GM03348 (cell line): ENCODE measurements at regions not wholly inside any gene's neighbourhood (a gene's known extent, or its start where the extent isn't known, plus 50 kb on each side); places are given as distances from the start of the nearest gene placed in this dataset.
"Not testable (repeated sequence)": the region's sequence is repeated elsewhere in the genome, so short reads cannot be mapped to it uniquely, and the experiment has no call there.

Experiments
- DNase-seq: peaks from one replicate; pipeline ENCODE4 v3.0.0; 2012; ENCODE audit warnings: low spot score

DNA sequence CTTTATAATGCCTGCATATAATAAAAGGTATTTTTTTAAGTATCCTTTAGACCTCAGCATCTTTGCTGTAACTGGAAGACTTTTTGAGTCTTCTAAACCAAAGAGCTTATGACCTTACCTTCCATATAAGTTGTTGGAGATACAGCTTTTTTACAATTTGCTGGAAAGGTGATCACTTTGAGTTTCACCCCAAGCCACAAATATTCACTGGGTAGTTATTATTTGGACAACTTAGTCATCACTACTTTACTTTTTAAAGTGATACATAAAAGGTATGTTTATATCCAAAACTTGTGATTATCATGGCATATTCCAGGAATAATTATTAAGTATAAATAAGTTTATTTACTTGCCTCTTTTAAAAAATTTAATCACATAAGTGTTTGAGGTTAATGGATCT is 246.7 kb upstream of the NRIP1 start:
- DNase-seq = no peak

DNA sequence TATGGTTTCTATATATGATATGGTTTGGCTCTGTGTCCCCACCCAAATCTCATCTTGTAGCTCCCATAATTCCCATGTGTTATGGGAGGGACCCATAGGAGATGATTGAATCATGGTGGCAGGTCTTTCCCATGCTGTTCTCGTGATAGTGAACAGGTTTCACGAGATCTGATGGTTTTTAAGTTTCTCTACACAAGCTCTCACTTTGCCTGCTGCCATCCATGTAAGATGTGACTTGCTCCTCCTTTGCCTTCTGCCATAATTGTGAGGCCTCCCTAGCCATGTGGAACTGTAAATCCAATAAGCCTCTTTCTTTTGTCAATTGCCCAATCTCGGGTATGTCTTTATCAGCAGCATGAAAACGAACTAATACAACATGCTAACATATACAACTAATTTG is 252.2 kb upstream of the NRIP1 start:
- not testable (repeated sequence) for DNase-seq

DNA sequence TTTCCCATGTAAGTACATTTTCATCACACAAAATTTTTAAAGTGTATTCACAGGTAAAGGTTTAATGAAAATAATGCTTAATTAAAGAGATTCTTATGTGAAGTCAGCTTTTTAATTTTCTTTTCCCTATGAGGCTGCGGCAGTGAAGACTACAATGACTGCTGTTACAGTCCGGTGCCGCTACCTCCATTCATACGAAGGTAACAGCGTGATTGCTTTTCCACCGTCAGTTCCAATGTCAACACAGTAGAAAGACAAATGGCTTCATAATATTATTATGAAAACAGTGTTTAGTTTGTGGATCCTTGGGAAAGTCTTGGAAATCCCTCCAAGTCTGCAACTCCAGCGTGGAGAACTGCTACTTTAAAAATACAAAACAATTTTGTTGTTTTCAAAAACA is 254.9 kb upstream of the NRIP1 start:
- DNase-seq = no peak

DNA sequence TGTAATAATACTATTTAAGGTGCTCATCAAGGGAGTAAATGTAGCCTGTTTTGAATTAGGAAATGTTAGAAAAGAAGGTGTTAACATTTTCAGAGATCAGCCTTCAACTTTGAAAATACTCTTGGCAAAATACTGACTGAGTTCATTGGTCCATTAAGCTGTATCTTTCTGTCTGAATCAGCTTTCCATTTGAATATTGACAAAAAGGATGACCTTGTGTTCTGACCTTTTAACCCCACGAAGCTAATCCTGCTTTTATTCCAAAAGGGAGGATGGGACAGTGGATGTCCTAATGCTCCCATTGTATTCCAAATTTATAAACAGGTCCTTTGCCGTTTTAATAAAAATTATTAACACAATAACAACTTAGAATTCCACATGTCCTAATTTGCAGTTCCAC is 259.7 kb upstream of the NRIP1 start:
- DNase-seq = no peak

DNA sequence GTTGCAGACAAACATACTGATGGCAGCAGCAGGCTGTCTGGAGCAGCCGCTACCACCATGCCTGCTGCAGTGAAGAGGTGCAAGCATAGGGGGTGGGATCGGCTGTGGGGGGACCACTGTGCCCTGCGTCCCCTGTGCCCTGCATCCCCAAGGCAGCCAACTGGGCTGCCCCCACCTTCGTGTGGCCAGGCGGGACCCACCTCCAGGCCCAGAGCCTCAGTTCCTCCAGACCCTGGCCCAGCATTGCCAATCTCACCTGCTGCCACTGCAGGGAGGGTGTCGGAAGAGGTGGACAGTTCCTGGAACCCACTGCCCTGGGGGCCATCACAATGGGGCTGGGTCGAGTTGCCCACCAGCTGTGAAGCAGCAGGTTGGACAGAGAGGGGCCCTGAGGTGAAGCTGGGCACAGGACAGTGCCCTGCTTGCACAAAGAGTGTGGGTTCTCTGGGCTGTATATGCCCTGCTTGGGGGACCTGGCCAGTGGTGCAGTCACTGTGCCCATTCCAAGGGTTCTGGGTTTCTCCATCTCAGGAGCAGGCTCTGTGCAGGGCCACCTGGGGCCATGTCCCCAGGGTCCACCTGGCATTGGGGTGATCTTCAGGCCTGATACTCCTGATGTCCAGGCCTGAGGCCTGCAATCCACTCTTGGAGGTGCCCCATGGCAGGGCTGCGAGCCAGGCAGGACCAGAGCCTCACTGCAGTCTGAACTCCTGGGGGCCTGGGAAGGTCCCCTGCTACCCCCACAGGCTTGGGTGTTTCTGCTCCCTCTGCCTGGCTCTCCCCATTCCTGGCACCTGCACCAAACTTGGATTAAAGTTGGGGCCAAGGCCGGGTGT is 261.4 kb upstream of the NRIP1 start:
- DNase-seq = no peak

DNA sequence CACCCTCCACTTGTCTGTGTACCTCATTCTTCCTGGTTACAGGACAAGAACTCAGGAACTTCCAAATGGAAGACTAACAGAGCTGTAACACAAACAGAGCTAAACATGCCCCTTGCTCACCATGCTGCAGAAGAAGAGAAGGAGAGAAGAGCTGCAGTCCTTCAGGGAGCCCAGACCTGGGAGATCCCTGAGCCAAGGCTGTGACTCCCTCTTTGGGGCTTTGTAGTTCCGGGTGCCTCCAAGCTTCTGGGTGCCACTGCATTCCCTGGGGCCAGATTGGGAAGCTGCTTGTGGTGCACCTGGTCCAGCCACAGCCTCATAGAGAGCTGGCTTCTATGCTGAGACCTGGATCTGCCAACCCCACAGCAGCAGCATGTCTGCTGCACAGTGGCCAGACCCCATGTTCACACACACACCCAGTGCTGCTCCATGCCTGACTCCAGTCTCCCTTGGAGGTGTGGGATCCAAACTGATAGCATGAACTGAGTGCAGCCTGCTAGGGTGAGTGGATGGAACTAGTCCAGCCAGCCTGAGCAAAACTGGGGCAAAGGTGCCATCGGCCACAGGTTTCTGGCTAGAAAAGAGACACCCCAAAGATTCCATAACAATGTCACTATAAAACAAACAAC is 263.0 kb upstream of the NRIP1 start:
- no peak for DNase-seq

DNA sequence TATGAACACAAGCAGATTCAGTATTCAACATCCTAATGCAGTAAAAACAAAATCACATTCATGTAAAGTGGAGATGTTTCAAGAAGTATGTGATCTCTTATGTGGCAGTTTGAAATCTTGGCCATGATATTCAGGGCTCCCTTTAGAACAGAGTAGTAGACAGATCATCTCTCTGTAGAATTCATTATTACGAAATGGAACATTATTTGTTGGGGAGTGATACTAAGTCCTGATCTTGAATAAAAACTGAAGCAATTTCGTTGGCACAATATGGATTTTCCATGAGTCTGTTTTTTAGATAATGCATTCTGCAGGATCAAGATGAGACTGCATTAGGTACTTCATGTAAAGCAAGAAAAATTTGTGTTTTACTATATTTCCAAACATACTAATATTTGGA is 264.4 kb upstream of the NRIP1 start:
- no peak for DNase-seq

DNA sequence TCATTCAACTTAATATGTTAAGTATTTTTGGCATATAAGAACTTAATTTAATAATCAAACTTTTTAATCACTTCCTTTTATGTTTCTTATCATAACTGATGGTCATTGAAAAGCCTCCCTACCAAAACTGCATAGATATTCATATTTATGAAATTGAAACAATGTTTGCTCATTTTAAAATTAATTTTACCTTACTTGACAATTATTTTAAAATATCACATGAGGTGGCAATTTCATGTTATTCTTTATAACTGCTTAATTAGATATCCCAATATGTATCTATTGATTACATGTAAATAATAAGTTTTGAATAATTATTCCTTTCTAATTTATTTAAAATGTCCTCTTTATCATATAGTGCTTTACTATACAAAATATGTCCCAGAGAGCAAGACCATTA is 266.1 kb upstream of the NRIP1 start:
- no peak for DNase-seq

DNA sequence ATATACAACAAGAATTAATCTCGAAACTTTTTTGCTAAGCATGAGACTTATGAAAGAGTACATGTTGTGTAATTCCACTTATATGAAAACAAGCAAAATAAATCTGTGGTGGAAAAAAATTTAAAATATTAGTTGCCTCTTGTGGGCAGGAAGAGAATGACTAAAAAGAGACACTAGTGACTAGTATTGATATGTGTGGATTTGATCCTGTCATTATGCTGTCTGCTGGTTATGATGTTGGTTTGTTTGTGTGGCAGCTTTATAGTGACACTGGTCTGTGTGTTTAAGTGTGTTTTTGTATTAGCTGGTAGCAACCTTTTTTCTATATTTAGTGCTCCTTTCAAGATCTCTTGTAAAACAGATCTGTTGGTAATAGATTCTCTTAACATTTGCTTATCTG is 267.8 kb upstream of the NRIP1 start:
- no peak for DNase-seq

DNA sequence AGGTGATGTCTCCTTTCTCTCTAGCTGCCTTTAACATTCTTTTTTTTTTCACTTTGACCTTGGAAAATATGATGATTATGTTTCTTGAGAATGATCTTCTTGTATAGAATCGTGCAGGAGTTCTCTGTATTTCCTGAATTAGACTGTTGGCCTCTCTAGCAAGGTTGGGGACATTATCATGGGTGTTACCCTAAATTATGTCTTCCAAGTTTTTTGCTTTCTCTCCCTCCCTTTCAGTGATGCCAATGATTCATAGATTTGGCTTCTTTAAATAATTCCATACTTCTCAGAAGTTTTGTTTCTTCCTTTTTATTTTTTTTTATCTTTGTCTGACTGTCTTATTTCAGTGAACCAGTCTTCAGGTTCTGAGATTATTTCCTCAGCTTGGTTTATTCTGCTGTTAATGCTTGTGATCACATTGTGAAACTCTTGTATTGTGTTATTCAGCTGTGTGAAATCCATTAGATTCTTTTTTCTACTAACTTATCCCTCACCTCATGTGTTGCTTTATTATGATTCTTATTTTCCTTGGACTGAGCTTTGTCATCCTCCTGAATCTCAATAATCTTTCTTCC is 268.4 kb upstream of the NRIP1 start:
- no peak for DNase-seq

DNA sequence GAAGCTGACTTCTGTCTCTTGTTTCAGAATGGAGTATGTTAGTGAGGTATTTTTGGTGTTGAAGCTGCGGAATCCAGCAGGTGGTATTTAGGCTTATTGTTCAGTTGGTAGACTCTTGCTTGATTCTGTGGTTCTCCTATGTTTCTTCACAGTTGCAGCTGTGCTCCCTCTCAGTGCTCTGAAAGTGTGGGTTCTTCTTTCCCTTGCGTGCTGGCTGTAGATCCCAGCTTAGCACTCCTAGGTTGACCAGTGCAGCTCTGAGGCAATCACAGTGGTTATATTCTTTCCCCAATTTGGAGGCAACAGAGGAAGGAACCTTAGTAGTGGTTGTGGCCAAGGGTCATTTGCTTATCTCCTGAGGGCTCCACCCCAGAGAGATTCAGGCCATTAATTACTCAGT is 269.2 kb upstream of the NRIP1 start:
- DNase-seq = no peak

DNA sequence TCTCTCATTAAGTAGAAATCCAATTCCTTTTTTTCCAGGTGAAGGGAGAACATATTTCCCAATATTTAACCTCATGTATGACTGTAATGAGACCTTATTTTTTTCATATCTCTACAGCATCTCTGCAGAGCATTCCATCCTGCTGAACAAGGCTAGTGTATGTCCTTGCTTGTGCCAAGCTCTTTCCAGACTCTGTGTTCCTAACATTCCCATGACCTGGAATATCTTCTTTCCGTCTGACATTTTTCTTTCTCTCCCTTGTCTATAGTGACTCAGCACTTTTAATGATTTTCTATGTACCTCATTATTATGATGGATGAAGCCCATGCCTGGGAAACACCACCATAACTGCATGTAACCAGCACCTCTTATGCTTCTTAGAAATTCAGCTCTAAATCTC is 278.3 kb upstream of the NRIP1 start:
- no peak for DNase-seq

DNA sequence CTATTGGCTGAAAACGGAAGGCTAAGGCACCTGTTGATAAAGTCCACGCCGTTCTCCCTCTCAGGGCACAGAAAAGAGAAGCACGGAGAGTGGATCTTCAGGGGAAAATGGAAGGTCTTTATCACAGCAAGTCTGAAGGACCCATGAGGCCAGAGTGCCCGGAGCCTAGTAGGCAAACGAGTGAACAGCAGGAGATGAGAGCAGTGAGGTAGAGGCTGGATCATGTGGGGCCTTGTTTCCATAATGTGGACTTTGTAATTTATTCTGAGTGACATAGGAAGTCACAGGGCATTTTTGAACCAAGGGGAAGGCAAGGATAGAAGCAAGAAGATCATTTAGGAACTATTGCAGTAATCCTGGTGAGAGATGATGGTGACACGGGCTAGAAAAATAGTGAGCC is 287.2 kb upstream of the NRIP1 start:
- DNase-seq = no peak

DNA sequence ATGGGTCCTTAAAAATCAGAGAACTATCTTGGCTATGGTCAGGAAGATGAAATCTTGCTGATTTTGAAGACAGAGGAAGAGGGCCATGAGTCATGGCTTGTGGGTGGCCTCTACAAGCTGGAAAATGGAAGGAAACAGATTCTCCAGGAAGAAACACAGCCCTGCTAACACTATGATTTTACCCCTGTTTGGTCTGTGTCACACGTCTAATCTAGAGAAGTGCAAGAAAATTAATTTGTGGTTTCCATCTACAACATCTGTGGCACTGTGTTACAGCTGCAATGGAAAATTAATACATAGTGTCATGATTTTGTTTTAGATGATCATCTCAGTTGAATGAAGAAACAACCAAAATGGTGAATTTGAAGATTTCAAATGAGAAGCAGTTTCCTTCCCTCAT is 288.7 kb upstream of the NRIP1 start:
- DNase-seq = no peak

DNA sequence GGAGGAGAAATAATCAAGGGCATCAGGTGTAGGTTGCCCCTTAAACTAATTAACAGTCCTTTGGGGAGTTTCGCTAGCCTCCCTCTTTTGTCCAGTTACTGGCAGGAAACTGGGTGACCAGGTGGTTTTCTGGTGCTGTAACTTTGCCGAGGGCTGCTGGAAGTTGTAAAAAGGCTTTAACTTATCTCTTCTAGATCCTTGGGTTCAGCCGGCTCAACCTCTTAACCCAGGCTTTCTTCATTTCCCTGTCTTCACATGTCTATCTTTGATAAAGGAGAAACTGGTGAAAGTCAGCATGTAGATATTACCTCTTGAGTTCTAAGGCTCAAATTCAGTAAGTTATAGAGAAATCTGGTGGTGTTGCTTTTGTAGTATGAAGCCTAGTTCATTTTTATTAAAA is 289.7 kb upstream of the NRIP1 start:
- no peak for DNase-seq

DNA sequence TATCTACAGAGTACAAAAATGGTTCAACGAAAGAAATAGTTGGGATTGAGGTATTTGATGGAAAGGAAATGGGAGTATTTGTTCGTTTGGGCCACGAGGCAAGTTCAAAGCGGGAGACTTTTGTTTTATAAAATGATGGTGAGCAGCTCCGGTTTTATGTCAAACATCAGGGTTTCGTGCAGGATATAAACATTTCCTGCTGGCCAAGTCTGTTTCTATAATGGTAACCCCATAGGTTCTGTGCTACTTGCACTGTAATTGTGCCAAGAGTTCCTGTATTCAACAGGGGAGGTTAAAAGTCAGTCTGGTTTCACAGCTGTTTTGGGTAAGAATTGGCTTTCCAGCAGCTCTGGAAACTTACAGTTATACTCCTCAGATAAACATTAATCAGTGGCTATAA is 290.3 kb upstream of the NRIP1 start:
- no peak for DNase-seq

DNA sequence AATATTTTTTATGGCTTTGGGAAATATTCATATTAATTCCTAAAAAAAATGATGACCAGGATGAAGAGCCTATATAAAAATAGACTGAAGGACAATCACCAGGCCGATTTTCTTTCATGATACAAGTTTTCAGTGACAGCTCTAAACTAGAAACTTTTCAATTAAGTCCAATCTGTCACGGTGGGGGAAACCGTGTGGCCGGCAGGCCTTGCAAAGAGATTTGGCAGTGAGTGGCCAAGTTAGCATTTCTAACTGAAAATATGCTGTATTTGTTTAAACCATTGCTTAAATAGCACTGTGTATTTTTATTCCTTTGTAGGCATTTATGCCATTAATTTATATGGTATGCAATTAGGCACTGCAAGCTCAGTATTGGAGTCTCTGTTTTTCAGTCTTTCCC is 294.5 kb upstream of the NRIP1 start:
- no peak for DNase-seq

DNA sequence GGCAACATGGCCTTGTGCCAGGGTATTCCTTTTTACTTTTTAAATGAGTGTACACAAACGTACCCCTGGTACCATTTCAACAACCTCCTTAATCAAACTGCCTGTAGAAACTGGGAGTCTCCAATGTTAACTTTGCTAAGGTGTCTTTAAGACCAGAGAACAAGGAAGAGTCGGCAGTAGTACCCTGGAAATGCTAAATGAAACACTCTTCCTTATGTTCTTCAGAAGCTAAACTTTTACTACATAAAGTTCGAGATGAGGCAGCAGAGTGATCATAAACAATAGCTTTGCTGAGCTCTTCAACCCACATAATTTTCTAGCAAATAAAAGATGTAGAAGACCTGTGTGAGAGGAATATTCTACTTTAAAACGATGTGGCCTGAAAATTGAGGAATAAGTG is 297.7 kb upstream of the NRIP1 start:
- no peak for DNase-seq

DNA sequence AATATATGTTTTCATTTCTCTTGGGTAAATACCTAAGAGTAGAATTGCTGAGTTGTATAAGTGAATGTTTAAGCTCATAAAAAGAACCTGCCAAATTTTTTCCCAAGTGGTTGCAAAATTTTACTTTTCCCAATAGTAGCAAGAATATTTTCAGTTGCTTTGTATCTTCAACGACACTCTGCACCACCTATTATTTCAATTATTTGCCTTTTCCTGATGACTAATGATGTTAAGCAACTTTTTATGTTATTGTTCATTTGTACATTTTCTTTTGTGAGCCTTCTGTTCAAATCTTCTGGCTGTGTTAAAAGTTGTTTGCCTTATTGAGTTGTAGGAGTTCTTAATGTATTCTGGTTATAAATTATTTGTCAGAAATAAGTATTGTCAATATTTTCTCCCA is 299.1 kb upstream of the NRIP1 start:
- no peak for DNase-seq

DNA sequence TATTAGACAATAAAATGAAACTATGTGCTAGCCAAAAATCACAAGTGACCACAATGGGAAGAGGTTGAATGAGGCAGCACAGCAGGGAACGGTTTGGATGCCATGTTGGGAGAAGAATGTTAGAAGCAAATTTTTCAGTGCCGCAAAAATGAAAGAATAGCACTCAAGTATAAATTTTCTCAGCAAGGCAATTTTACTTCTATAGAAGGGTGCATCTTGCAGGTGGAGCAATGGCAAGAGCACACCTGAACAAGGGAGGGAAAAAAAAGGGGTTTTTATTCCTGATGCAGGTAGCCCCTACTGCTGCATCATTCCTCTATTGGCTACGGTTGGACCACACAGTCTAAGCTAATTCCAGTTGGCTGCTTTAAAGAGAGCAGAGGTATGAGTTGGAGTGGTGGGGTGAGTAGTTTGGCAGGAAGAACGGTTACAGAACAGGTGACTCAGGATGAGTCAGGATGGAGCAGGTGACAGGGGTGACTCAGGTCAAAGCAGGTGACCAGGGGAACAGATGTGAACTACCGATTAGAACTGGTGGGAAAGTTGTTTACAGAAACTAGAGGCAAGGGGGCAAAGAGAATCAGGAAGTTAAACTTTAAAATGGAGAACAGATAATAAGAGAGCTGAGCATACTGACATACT is 301.1 kb upstream of the NRIP1 start:
- DNase-seq = no peak

DNA sequence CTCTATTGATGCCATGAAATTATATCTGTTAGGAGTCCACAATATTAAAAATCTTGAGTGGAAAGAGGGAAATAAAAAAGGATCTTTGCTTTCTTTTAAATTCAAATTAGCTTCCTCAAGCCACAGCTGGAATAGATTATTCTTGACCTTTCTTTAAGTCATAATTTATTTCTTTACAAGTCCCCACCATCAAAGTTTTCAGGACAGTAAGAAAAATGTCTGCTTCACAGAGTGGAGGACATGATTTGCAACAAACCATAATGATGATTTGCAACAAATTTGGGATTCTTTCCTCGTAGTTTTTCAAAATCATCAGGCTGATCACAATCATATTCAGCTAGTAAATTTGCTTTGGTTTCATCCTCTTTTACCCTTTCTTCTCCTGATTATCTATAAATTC is 301.8 kb upstream of the NRIP1 start:
- no peak for DNase-seq

DNA sequence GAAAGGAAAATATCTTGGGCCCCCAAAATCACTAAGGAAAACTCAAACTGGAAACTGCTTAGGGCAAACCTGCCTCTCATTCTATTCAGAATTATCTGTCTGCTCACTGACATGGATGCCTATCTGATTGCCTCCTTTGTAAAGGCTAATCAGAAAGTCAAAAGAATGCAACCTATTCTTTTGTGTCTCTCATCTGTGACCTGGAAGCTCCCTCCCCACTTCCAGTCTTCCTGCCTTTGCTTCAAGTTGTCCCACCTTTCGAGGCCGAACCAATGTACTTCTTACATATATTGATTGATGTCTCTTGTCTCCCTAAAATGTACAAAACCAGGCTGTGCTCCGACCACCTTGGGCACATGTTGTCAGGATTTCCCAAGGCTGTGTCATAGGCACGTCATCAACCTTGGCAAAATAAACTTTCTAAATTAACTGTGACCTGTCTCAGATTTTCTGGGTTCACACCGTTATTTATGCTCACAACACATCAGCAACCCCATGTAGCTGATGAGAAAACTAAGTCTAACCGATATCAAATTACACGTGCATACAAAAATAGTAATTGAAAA is 302.3 kb upstream of the NRIP1 start:
- no peak for DNase-seq

DNA sequence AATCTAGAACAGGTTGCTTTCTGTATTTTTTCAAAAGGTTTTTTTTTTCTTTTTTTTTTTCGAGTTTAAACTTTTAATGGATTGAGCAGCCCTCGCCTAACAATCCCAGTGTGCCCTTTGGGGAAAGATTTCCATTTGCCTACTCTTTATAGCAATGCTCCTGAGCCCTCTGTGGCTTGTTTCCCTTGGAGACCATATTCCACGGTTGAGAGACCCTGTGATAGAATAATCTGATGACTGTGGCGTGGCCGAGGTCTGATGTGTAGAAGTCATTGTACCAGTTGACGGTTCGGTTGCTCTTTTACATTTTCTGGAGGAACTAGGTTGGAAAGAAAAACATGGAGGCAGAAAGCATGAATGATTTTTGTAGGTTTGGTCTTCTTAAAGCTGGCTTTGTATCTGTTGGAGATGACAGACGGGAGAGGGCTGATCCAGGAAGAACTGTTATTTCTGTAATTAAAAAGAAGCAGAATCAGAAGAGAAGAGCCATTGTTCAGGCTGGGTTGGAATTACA is 305.7 kb upstream of the NRIP1 start:
- DNase-seq = no peak
